Endodermal cell (in vitro differentiated cells): ENCODE measurements at regions not wholly inside any gene's neighbourhood (a gene's known extent, or its start where the extent isn't known, plus 50 kb on each side); places are given as distances from the start of the nearest gene placed in this dataset.

Experiments used
- DNase-seq: peaks from one replicate; pipeline ENCODE4 v3.0.0-alpha.2; 2017
- H3K27ac ChIP-seq: 2 replicates; pipeline ENCODE4 v1.5.1; 2013; ENCODE audit warnings: mild to moderate bottlenecking, low read depth, low read length, moderate library complexity
- H3K27me3 ChIP-seq: 2 replicates; pipeline ENCODE4 v1.6.1; 2013; ENCODE audit warnings: mild to moderate bottlenecking, low read length, moderate library complexity; ENCODE audit not compliant: insufficient read depth, control insufficient read depth, poor library complexity, severe bottlenecking
- H3K36me3 ChIP-seq: 2 replicates; pipeline ENCODE4 v1.7.0; 2013; ENCODE audit warnings: mild to moderate bottlenecking, low read length, moderate library complexity; ENCODE audit not compliant: control insufficient read depth, insufficient read depth
- H3K4me1 ChIP-seq: one replicate; pipeline ENCODE4 v1.7.0; 2013; ENCODE audit warnings: low read length; ENCODE audit not compliant: control insufficient read depth, insufficient read depth
- H3K4me3 ChIP-seq: 2 replicates; pipeline ENCODE4 v1.5.1; 2013; ENCODE audit warnings: mild to moderate bottlenecking, low read length, moderate library complexity
- H3K9ac ChIP-seq: 2 replicates; pipeline ENCODE4 v1.6.1; 2013; ENCODE audit warnings: mild to moderate bottlenecking, low read length, moderate library complexity; ENCODE audit not compliant: poor library complexity, severe bottlenecking; ENCODE audit errors: extremely low read depth
- H3K9me3 ChIP-seq: 2 replicates; pipeline ENCODE4 v1.6.1; 2013; ENCODE audit warnings: mild to moderate bottlenecking, low read length, moderate library complexity; ENCODE audit not compliant: control insufficient read depth
- H3K27ac Mint-ChIP-seq: 2 replicates; pipeline ENCODE4 v1.8.0; 2020; ENCODE audit warnings: mixed read lengths
- H3K27me3 Mint-ChIP-seq: 2 replicates; pipeline ENCODE4 v1.8.0; 2021; ENCODE audit warnings: mild to moderate bottlenecking, mixed read lengths; ENCODE audit not compliant: insufficient read depth
- H3K36me3 Mint-ChIP-seq: 2 replicates; pipeline ENCODE4 v1.8.0; 2020; ENCODE audit warnings: low read depth, mixed read lengths
- H3K4me1 Mint-ChIP-seq: 2 replicates; pipeline ENCODE4 v1.8.0; 2020; ENCODE audit warnings: mixed read lengths
- H3K4me3 Mint-ChIP-seq: 2 replicates; pipeline ENCODE4 v1.8.0; 2020; ENCODE audit warnings: mild to moderate bottlenecking, moderate library complexity, mixed read lengths
- H3K9me3 Mint-ChIP-seq: 2 replicates; pipeline ENCODE4 v1.8.0; 2020; ENCODE audit warnings: mild to moderate bottlenecking, mixed read lengths
- CTCF ChIP-seq: fragments of 200-600 bp; sonication (generic); conservative IDR thresholded peaks from 2 replicates; pipeline ENCODE4 v1.5.0; 2021; ENCODE audit warnings: antibody characterized with exemption, mild to moderate bottlenecking
- WGBS, 2 experiments: methylation state at CpG; one replicate each; pipeline versions ENCODE4 v1.1.5 to v1.1.7; 2013; ENCODE audit warnings: missing lambda C conversion rate in 2 of 2, mixed read lengths in 1 of 2; ENCODE audit not compliant: insufficient coverage in 1 of 2, insufficient read length in 1 of 2; 5-methylcytosine and 5-hydroxymethylcytosine counted together

- Mint-ChIP-seq H3K4me3 (no peak overlapping the region), H3K4me1 (peaks cover 13% of the 10 kb centered on the region), H3K27me3 (peaks cover 15% of the 10 kb centered on the region), H3K27ac (no peak overlapping the region), H3K36me3 (peaks cover 9% of the 10 kb centered on the region), H3K9me3 (peaks cover 25% of the 10 kb centered on the region)
- no peak overlapping the region for H3K9ac ChIP-seq
- TF ChIP-seq CTCF = no peak
- 92% methylated on average over 3 of the region's 3 CpGs; no CpG with 5 or more reads in 1 of the 2 experiments for WGBS, 2 experiments
- H3K27ac ChIP-seq = no peak overlapping the region
- DNase-seq = no peak
- H3K4me3 ChIP-seq = no peak overlapping the region
- no peaks in the 10 kb centered on the region for H3K36me3 ChIP-seq
- no peaks in the 10 kb centered on the region for H3K4me1 ChIP-seq
- H3K27me3 ChIP-seq = no peaks in the 10 kb centered on the region
- peaks cover 12% of the 10 kb centered on the region for H3K9me3 ChIP-seq
Measured at GRCh38 chr17:34066528-34066927, 188.6 kb upstream of the CCL2 start.

- 97 to 100% methylated on average over 2 of the region's 2 CpGs for WGBS, 2 experiments
- H3K4me3 Mint-ChIP-seq = no peak overlapping the region
- peaks cover 8% of the 10 kb centered on the region for H3K36me3 Mint-ChIP-seq
- no peak overlapping the region for H3K9ac ChIP-seq
- no peak overlapping the region for H3K27ac Mint-ChIP-seq
- H3K27me3 Mint-ChIP-seq = peaks cover 15% of the 10 kb centered on the region
- H3K4me1 Mint-ChIP-seq = peaks cover 10% of the 10 kb centered on the region
- no peaks in the 10 kb centered on the region for H3K27me3 ChIP-seq
- peaks cover 20% of the 10 kb centered on the region for H3K9me3 Mint-ChIP-seq
- no peaks in the 10 kb centered on the region for H3K36me3 ChIP-seq
- H3K4me1 ChIP-seq = no peaks in the 10 kb centered on the region
- H3K4me3 ChIP-seq = no peak overlapping the region
- no peak overlapping the region for H3K27ac ChIP-seq
- no peak for DNase-seq
- no peak for TF ChIP-seq CTCF
- H3K9me3 ChIP-seq = peaks cover 12% of the 10 kb centered on the region
Measured at GRCh38 chr17:34067011-34067410, 188.1 kb upstream of the CCL2 start.

GRCh38 chr17:34068571-34068970 lies 186.5 kb upstream of the CCL2 start:
- H3K27ac ChIP-seq = peak overlapping the region; percentile 86
- TF ChIP-seq CTCF = no peak
- DNase-seq = no peak
- peaks cover 6% of the 10 kb centered on the region for H3K9me3 ChIP-seq
- no peak overlapping the region for H3K4me3 ChIP-seq
- H3K4me1 ChIP-seq = no peaks in the 10 kb centered on the region
- H3K27me3 ChIP-seq = no peaks in the 10 kb centered on the region
- Mint-ChIP-seq H3K9me3 (peaks cover 12% of the 10 kb centered on the region), H3K4me3 (no peak overlapping the region), H3K36me3 (peaks cover 6% of the 10 kb centered on the region), H3K4me1 (peaks cover 8% of the 10 kb centered on the region), H3K27ac (no peak overlapping the region), H3K27me3 (peaks cover 11% of the 10 kb centered on the region)
- WGBS, 2 experiments = 84 to 100% methylated on average over 1 of the region's 1 CpG
- no peak overlapping the region for H3K9ac ChIP-seq
- H3K36me3 ChIP-seq = no peaks in the 10 kb centered on the region
